Fibroblast of lung (primary cell): ENCODE measurements at regions not wholly inside any gene's neighbourhood (a gene's known extent, or its start where the extent isn't known, plus 50 kb on each side); places are given as distances from the start of the nearest gene placed in this dataset.
A peak's percentile ranks its signal among the peaks of the same experiment; 100 is the strongest.

ENCODE experiments used
- DNase-seq, 2 donors: peaks; one replicate each; pipeline versions ENCODE4 v3.0.0 to v3.0.0-alpha.2; 2010; ENCODE audit warnings: low read depth in 2 of 2
- H2AFZ ChIP-seq: 2 replicates; pipeline ENCODE4 v1.5.1; 2012; ENCODE audit warnings: low read length, control low read depth, inconsistent platforms
- H3K27ac ChIP-seq: 2 replicates; pipeline ENCODE4 v1.5.1; 2011; ENCODE audit warnings: low read length, control low read depth; ENCODE audit not compliant: insufficient read depth
- H3K27me3 ChIP-seq: 2 replicates; pipeline ENCODE4 v1.5.1; 2011; ENCODE audit warnings: mild to moderate bottlenecking, low read length; ENCODE audit not compliant: control insufficient read depth, insufficient read depth
- H3K36me3 ChIP-seq: 2 replicates; pipeline ENCODE4 v1.5.1; 2011; ENCODE audit warnings: low read length; ENCODE audit not compliant: control insufficient read depth, insufficient read depth
- H3K4me1 ChIP-seq: 2 replicates; pipeline ENCODE4 v1.5.1; 2011; ENCODE audit warnings: low read length; ENCODE audit not compliant: control insufficient read depth, insufficient read depth; ENCODE audit errors: extremely low read depth
- H3K4me2 ChIP-seq: 2 replicates; pipeline ENCODE4 v1.5.1; 2011; ENCODE audit warnings: low read length, control low read depth; ENCODE audit not compliant: insufficient read depth; ENCODE audit errors: extremely low read depth
- H3K4me3 ChIP-seq, 4 experiments: fragments of 200-600 bp in 1 of 4; sonication (generic) in 1 of 4; replicated peaks in 1 of 4; 2 replicates each; pipeline ENCODE4 v1.5.1; 2011 to 2016; ENCODE audit warnings: low read length in 4 of 4, low read depth in 3 of 4, mild to moderate bottlenecking in 3 of 4, control low read depth in 2 of 4, inconsistent platforms in 1 of 4, mixed read lengths in 1 of 4; ENCODE audit not compliant: insufficient read depth in 1 of 4; ENCODE audit errors: control extremely low read depth in 1 of 4
- H3K79me2 ChIP-seq: 2 replicates; pipeline ENCODE4 v1.5.1; 2012; ENCODE audit warnings: mild to moderate bottlenecking, low read length, inconsistent platforms; ENCODE audit not compliant: control insufficient read depth, insufficient read depth
- H3K9ac ChIP-seq: 2 replicates; pipeline ENCODE4 v1.5.1; 2011; ENCODE audit warnings: mild to moderate bottlenecking, low read length, control low read depth; ENCODE audit not compliant: insufficient read depth
- H3K9me3 ChIP-seq: 2 replicates; pipeline ENCODE4 v1.5.1; 2012; ENCODE audit warnings: low read depth, low read length; ENCODE audit not compliant: control insufficient read depth, insufficient read depth
- H4K20me1 ChIP-seq: 2 replicates; pipeline ENCODE4 v1.5.1; 2011; ENCODE audit warnings: low read length; ENCODE audit not compliant: control insufficient read depth, insufficient read depth; ENCODE audit errors: extremely low read depth
- CTCF ChIP-seq, 2 donors: IDR thresholded peaks in 1 of 2; conservative IDR thresholded peaks in 1 of 2; 1 replicate in 1 of 2; 2 replicates in 1 of 2; pipeline ENCODE4 v1.5.1; 2011 to 2012; ENCODE audit warnings: low read length in 2 of 2, control low read depth in 1 of 2, inconsistent platforms in 1 of 2, low read depth in 1 of 2, mild to moderate bottlenecking in 1 of 2
- EZH2 ChIP-seq: IDR thresholded peaks from 2 replicates; pipeline ENCODE4 v1.5.1; 2012; ENCODE audit warnings: low read length, control low read depth, mild to moderate bottlenecking; ENCODE audit errors: missing control alignments

DNA sequence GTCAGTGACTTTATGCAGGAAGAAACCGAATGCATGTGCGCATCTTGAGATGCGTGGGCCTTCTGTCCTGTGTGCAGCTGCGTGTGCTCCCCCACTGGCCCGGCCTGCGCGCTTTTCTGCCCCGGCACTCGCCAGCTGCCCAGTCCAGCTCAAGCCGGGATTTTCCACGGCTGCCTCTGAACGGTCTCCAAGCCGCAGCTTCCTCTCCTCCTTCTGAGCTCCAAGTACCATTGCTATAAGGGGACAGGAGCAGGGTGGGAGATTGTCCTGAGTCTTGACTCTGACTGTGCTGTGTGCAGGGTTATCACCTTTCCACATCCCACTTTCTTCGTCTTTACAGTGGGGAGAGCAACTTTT lies 302.8 kb downstream of the THBS2 start:
- Histone ChIP-seq H3K4me3 (no peak overlapping the region), H3K4me1 (no peaks in the 10 kb centered on the region), H4K20me1 (no peaks in the 10 kb centered on the region), H2AFZ (peak overlapping the region; percentile 58), H3K9ac (peak overlapping the region; percentile 18), H3K79me2 (no peaks in the 10 kb centered on the region), H3K36me3 (no peaks in the 10 kb centered on the region), H3K27me3 (no peaks in the 10 kb centered on the region), H3K27ac (no peak overlapping the region), H3K9me3 (no peaks in the 10 kb centered on the region), H3K4me2 (peak overlapping the region; percentile 66)
- no peak for DNase-seq
- no peak for TF ChIP-seq CTCF (conservative IDR thresholded peaks at IDR 0.05 in 1 of 2, IDR thresholded peaks at IDR 0.05 in 1 of 2; ENCODE audit: low read depth in 1 of 2, low read length in 2 of 2)
- TF ChIP-seq EZH2 = no peak

- DNase-seq = peak; percentile 24 to 42
- Histone ChIP-seq H2AFZ (no peak overlapping the region), H3K27ac (no peak overlapping the region), H3K79me2 (no peaks in the 10 kb centered on the region), H3K4me1 (no peaks in the 10 kb centered on the region), H3K27me3 (no peaks in the 10 kb centered on the region), H3K36me3 (no peaks in the 10 kb centered on the region), H3K9me3 (no peaks in the 10 kb centered on the region), H3K9ac (no peak overlapping the region), H3K4me3 (no peak overlapping the region), H4K20me1 (no peaks in the 10 kb centered on the region), H3K4me2 (peak overlapping the region; percentile 66)
- TF ChIP-seq CTCF (conservative IDR thresholded peaks at IDR 0.05 in 1 of 2, IDR thresholded peaks at IDR 0.05 in 1 of 2; ENCODE audit: low read depth in 1 of 2, low read length in 2 of 2) = no peak
- TF ChIP-seq EZH2 = no peak
These were observed 303.4 kb downstream of the THBS2 start for GRCh38 chr6:168949981-168950857.

DNA sequence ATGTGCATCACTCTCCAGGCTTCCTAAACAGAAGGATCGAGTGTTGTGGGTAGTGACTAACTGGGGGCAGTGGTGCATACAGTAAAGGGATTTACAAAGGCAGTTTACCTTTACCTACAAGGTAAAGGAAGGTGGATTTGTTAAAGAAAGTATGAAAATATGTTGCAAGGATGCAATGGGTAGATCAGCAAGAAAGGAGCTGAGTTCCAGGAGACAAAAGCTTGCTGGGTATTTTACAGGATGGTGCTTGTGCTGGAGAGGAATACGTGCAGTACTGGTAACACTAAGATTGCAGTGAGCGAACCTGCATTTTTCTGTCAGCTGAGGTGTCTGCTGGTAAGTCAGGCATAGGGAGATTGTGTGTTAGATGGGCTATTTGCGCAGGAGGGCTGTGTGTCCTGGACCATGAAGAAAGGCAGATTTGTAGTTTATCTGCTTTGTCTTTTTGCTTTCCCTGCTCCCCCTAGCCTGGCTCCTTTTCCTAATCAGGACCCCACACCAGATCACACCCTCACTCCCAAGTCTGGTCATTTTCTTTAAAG lies 304.6 kb downstream of the THBS2 start:
- H3K4me2 ChIP-seq = no peak overlapping the region
- no peak overlapping the region for H3K9ac ChIP-seq
- H3K27me3 ChIP-seq = no peaks in the 10 kb centered on the region
- no peaks in the 10 kb centered on the region for H3K9me3 ChIP-seq
- no peaks in the 10 kb centered on the region for H3K36me3 ChIP-seq
- no peak overlapping the region for H3K4me3 ChIP-seq
- H3K79me2 ChIP-seq = no peaks in the 10 kb centered on the region
- H3K27ac ChIP-seq = no peak overlapping the region
- no peaks in the 10 kb centered on the region for H3K4me1 ChIP-seq
- no peak overlapping the region for H2AFZ ChIP-seq
- no peak for DNase-seq
- no peaks in the 10 kb centered on the region for H4K20me1 ChIP-seq
- no peak for TF ChIP-seq EZH2
- TF ChIP-seq CTCF (conservative IDR thresholded peaks at IDR 0.05 in 1 of 2, IDR thresholded peaks at IDR 0.05 in 1 of 2; ENCODE audit: low read depth in 1 of 2, low read length in 2 of 2) = no peak
